ENCODE measurements at regions not wholly inside any gene's neighbourhood (a gene's known extent, or its start where the extent isn't known, plus 50 kb on each side); places are given as distances from the start of the nearest gene placed in this dataset.

DNA sequence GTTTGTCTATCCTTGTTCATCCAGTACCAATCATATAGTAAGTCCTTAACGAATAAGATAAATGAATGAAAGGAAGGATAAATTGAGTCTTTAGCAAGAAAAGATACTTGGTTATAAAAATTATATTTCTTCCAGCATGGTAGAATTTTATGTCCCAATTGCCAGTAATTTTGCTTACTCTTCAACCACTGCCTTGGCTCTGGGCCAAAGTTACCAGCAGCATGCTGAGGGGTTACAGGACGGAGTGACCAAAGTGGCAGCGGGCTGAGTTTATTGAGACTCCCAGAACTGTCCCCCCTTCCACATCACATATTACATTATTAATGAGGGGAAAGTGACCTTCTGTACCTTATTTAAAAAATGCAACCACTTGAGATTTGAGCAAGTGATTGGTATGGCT, 121.7 kb downstream of the RASGEF1B start:
- H3K9me3 ChIP-seq = no peaks in the 10 kb centered on the region
- intact Hi-C loops (cut with DNase I) = no loop called here
- H3K27ac ChIP-seq = no peak overlapping the region
- no peaks in the 10 kb centered on the region for H3K27me3 ChIP-seq
- no peak overlapping the region for H3K4me3 ChIP-seq
- no peak for DNase-seq (ENCODE audit: low spot score in 2 of 2)
- TF ChIP-seq, protein P1, sequence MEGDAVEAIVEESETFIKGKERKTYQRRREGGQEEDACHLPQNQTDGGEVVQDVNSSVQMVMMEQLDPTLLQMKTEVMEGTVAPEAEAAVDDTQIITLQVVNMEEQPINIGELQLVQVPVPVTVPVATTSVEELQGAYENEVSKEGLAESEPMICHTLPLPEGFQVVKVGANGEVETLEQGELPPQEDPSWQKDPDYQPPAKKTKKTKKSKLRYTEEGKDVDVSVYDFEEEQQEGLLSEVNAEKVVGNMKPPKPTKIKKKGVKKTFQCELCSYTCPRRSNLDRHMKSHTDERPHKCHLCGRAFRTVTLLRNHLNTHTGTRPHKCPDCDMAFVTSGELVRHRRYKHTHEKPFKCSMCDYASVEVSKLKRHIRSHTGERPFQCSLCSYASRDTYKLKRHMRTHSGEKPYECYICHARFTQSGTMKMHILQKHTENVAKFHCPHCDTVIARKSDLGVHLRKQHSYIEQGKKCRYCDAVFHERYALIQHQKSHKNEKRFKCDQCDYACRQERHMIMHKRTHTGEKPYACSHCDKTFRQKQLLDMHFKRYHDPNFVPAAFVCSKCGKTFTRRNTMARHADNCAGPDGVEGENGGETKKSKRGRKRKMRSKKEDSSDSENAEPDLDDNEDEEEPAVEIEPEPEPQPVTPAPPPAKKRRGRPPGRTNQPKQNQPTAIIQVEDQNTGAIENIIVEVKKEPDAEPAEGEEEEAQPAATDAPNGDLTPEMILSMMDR (IDR thresholded peaks at IDR 0.05) = no peak
- no peaks in the 10 kb centered on the region for H3K36me3 ChIP-seq
- no peaks in the 10 kb centered on the region for H3K4me1 ChIP-seq

DNA sequence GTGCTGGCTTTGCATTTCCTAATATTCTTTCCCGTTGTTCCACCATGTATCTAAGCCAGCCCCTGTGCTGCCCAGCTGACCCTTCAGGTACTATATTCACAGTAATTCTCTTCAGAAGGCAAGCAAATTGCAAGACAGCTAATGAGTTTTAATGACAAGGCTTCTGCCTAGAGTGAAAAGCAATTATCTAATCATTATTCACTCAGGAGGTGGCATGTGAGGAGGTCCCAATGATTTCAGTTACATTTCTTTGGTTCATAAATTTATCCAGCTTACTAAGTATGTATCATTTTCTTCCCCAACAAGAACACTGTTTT, 123.0 kb downstream of the RASGEF1B start:
- Histone ChIP-seq H3K4me1 (no peaks in the 10 kb centered on the region), H3K27ac (no peak overlapping the region), H3K36me3 (no peaks in the 10 kb centered on the region), H3K4me3 (no peak overlapping the region), H3K27me3 (no peaks in the 10 kb centered on the region), H3K9me3 (no peaks in the 10 kb centered on the region)
- intact Hi-C loops (cut with DNase I) = no loop called here
- no peak for DNase-seq (ENCODE audit: low spot score in 2 of 2)
- TF ChIP-seq, protein P1 (IDR thresholded peaks at IDR 0.05) = no peak

DNA sequence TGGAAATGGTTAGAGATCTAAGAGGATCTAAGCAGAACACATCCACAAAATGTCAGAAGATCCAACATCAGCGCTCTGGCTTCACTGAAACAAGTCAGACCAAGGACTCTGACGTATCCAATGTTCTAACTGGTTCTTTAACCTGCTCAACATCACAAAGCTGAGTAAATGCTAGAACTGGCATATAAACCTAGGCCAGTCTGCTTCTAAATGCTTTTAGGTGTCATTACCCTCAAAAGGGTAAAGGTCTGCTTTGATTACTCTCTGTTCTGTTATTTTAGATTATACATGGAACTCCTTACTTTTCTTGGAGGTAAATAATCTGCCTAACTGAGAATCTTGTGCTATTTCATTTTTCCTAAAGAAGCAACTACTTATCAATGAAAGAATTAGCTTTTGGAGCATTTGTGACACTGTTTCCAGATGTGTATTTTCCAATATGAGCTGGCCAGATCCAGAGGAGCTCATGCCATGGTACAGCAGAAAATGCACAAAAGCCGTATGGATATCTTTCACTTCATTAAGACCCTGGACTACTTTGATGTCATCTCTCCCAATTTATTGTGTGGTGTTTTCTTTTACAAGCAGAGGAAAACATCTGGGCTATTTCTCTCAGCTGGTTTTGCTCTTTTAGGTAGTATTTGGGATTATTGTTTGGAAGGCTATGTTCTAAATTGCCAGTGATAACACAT, 123.5 kb downstream of the RASGEF1B start:
- Histone ChIP-seq H3K27ac (no peak overlapping the region), H3K4me1 (no peaks in the 10 kb centered on the region), H3K27me3 (no peaks in the 10 kb centered on the region), H3K36me3 (no peaks in the 10 kb centered on the region), H3K4me3 (no peak overlapping the region), H3K9me3 (no peaks in the 10 kb centered on the region)
- TF ChIP-seq, protein P1 (IDR thresholded peaks at IDR 0.05) = no peak
- no peak for DNase-seq (ENCODE audit: low spot score in 2 of 2)
- intact Hi-C loops (cut with DNase I) = no loop called here

DNA sequence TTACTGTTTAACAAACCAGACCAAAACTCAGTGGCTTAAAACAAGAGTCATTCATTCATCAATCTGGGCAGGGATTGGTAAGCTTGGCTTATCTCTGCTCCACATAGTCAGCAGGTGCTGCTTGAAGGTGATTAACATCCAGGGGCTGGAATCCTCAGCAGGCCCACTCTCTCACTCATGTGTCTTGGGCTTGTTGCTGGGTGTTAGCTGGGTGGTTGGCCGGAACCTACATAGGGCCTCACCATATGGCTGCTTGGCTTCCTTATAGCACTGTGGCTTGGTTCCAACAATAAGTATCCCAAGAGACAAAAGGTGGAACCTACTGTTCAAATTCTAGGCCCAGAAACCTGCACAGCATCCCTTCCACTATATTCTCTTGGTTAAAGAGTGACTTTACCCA, 125.0 kb downstream of the RASGEF1B start:
- Histone ChIP-seq H3K27ac (no peak overlapping the region), H3K4me1 (no peaks in the 10 kb centered on the region), H3K9me3 (no peaks in the 10 kb centered on the region), H3K27me3 (no peaks in the 10 kb centered on the region), H3K36me3 (no peaks in the 10 kb centered on the region), H3K4me3 (no peak overlapping the region)
- intact Hi-C loops (cut with DNase I) = no loop called here
- TF ChIP-seq, protein P1 (IDR thresholded peaks at IDR 0.05) = no peak
- DNase-seq (ENCODE audit: low spot score in 2 of 2) = no peak

DNA sequence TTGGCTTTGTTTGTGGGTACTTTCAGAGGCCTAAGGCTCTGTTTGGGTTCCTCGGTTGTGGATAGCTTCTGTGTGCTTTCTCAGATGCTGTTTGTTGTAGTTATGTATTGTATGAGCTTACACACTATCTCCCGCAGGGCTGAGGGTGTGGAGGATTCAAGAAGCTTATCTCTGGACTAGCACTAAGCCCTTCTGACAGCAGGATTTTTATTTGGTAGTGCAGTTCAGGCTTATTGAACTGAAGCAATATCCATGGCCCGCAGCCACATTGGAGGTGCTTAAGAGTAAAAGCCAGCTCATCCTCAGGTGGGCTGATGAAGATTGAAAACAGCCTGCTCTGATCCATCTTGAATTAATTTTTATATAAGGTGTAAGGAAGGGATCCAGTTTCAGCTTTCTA, 128.2 kb downstream of the RASGEF1B start:
- Histone ChIP-seq H3K36me3 (no peaks in the 10 kb centered on the region), H3K4me3 (no peak overlapping the region), H3K9me3 (no peaks in the 10 kb centered on the region), H3K27ac (no peak overlapping the region), H3K27me3 (no peaks in the 10 kb centered on the region), H3K4me1 (no peaks in the 10 kb centered on the region)
- TF ChIP-seq, protein P1 (IDR thresholded peaks at IDR 0.05) = no peak
- intact Hi-C loops (cut with DNase I) = no loop called here
- DNase-seq (ENCODE audit: low spot score in 2 of 2) = no peak

DNA sequence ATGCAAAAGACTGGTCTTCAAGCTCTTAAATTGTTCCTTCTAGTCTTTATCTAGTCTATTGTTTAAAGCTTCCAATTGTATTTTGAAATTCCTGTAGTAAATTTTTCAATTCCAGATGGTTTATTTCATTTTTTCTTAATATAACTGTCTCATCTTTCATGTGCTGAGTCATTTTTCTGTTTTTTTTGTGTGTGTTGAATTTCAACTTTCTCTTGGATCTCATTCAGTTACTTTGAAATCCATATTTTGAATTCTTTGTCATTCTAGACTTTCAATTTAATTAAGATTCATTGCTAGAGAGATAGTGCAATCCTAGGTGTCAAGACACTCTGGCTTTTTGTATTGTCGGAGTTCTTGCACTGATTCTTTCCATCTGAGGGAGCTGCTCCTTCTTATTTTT, 128.0 kb upstream of the PRKG2 start:
- no peak overlapping the region for H3K27ac ChIP-seq
- no peaks in the 10 kb centered on the region for H3K4me1 ChIP-seq
- H3K9me3 ChIP-seq = no peaks in the 10 kb centered on the region
- H3K4me3 ChIP-seq = no peak overlapping the region
- no peak for DNase-seq (ENCODE audit: low spot score in 2 of 2)
- TF ChIP-seq, protein P1 (IDR thresholded peaks at IDR 0.05) = no peak
- intact Hi-C loops (cut with DNase I) = no loop called here
- H3K36me3 ChIP-seq = no peaks in the 10 kb centered on the region
- H3K27me3 ChIP-seq = no peaks in the 10 kb centered on the region
